NCI-H1417 (cell line): ENCODE measurements at regions not wholly inside any gene's neighbourhood (a gene's known extent, or its start where the extent isn't known, plus 50 kb on each side); places are given as distances from the start of the nearest gene placed in this dataset.
A peak's percentile ranks its signal among the peaks of the same experiment; 100 is the strongest.

Source experiments
- DNase-seq, 3 experiments: peaks; one replicate each; lab custom pipeline; 2025; lab: John Stamatoyannopoulos, UW

DNA sequence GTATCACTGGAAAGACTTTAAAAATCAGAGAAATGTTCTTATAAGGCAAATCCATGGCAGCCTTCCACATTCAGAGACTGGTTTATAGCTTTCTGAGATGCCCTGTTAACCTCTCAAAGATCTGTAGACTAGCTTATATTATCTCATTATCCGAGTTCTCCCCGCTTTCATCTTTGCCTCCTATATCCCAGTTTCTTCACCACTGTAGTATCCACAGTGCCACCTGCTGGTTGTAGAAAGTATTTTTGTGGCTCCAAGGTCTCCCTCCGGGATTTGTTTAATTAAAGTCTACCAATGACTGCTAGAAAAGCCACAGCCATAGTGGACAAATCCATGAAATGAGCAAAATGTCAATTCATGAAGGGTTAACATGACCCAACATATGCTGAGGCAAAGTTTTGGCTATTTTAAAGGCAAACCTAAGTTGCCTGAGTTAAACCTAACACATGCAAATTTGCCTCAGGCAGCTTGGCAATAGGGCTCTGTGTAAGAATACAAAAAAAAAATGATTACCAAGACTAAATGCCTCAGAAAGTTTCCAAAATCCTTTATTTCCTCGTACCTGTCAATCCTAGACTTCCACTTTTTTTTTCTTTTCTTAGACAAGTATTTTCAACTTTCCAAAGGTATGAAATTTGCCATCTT lies 218.8 kb upstream of the BMP4 start:
- peak; percentile 60 to 91 (median 89) for DNase-seq

DNA sequence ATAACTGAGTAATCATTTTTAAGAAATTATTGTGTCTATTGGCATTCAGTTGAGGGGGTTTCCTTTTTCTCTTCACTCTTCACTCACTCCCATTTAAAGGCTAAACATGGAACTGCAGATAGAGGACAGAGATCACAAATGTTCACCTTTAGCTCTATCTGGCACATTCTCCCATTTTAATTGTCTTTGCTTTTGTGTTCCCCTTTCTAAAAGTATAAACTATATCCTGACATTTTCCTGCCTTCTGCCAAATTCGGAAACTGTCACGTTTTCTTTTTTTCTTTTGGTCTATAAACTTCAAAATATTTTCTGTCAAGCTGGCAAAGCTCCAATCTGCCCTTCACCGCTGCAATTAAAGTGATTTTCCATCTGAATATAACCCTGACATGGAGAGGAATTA lies 219.8 kb upstream of the CDKN3 start:
- DNase-seq: no peak

DNA sequence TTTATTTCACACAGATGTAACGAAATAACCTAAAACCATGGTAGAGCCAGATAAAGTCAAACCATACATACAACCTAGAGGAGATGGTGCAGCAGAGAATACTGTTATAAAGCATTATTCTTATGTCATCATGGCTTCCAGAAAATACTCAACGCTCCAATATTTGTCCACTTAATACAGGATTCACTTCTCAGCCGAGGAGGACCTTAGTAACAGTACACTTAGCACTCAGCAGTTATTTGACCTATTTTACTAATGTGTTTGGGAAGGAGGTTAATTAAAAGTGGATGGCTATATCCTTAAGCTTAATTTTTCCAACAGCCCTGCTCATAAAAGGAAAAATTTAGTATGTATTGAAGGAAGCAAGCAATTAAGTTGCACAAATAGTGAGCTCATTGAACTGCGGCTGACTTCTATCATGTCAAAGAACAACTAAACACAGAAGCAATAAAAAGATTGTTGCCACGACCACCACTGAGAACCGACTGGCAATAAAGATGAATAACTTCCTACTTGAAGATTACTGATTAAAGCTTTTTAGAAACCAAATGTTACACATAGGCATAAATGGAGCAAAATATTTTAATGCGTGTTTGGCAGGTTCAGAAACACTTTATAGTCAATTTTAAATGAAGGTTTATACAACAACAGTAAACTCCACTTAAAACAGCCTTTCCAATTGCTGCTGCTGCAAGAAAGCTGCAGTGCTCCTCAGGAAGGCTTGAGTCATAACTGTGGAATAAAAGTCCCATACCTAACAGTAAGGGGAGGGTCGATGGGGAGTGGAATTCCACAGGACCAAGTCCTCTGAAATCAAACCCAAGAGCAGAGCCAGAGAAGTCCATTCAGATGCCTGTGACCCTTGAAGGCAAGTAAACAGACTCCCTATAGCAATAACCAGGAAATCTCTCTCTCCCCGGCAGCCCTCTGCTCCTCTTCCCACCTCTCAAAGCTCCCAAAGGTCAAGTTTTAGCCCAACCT lies 218.9 kb upstream of the CDKN3 start:
- DNase-seq: peak in 1 of 3 experiments; percentile 71

DNA sequence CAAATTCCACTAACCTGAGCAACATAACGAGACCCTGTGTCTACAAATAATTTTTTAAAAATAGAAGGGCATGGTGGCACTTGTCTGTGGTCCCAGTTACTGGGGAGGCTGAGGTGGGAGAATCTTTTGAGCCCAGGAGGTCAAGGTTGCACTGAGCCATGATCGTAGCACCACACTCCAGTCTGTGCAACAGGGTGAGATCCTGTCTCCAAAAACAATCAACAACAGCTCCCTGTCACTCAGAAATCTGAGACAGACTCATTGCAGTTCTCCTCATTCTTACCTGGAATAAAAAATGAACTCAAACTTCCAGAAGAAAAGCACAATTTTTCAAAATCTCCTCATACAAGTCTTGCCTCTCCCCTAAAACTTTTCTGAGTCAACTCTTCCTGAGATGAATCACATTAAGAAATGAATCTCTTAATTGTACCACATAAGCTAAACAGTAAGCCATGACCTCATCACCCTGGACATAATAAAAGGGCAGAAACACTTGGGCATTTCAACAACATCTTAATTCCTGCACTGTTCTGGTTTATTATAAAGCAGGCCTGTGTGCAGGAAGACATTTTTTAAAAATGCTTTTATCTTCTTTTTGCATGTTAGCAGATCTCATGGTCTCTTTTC lies 214.3 kb upstream of the CDKN3 start:
- no peak for DNase-seq

DNA sequence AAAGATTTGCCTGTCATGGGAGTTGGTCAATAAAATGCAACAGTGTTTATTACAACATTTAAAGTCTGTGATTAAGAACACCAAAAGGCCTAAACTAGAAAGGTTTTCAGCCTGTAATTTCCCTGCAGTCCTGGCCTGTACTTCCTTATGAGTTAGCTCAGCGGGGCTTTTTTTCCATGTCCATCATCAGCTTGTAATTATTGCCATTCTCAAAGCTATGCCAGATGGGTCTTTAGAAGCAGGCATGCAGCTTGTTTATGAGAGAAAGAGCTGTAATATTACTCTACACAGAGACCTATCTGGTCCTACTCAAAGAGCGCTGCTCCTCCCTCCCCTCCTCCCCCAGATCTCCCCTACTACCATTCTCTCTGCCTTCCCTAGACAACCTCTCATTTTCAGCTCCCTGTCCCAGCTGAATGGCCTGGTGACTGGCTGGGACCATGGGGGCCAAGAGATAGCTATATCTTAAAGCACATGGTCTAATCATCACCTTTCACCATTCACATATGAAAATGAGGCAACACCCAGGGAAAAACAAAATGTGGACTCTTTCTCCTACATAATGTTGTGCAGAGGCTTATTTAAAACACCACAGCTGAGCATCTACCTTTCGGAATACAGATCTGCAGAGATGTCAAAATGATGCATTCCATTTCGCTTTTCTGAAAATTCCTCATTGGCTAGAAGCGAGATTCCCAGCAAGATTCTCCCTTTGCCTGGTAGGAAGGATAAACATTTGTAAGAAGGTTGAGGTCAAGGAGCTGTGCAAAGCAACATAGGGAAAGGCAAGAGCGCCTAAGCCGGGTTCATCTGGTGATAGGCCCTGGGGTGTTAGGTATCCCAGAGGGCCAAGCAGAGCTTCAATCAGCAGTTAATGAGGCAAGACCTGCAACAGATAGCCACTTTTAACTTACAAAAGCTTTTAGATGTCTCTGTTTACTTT lies 209.7 kb upstream of the CDKN3 start:
- peak; percentile 24 to 75 (median 67) for DNase-seq

DNA sequence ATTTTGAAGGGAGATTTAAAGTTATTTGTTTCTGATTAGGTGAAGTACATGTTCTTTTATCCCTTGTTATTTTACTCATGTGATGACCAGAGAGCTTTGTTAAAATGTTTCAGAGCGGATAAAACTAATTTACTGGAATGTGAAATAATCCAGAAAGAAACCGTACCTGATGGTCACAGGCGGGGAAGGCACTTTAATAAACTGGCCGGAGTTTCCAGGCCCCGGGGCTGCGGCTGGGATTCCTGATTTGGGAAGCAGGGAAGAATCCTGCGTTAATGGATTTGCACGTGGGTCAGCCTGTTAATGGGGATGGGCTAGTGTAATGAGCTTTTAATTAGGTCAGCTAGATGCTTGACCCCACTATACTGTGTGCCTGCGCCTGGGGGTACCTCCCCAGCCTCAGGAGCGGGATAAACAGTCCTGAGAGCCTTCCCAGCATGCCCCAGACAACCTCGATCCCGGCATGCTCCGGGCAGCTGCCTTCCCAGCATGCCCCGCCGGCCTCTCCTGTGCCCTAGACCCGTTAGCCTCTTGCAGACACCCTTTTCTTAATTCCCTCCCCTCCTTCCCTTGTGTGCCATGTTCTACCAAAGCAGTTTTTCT lies 208.6 kb upstream of the CDKN3 start:
- DNase-seq: no peak

DNA sequence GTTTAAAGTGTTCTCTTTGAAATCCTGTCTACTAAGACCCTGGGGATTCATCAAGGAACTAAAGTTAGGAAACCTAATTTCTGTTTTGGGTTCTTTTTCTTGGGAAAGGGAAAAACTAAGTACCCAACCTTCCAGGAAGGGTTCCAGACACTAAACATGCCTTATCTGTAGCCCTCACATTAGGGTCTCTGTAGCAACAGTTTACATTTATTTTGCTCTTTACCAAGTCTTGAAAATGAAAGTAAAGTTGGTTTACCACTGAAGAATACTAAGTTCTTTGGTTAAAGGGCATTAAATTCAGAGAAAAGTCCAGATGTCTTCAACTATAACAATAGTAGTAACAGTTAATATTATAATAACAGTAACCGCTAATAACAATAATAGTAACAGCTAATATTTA lies 207.5 kb upstream of the CDKN3 start:
- DNase-seq: no peak

DNA sequence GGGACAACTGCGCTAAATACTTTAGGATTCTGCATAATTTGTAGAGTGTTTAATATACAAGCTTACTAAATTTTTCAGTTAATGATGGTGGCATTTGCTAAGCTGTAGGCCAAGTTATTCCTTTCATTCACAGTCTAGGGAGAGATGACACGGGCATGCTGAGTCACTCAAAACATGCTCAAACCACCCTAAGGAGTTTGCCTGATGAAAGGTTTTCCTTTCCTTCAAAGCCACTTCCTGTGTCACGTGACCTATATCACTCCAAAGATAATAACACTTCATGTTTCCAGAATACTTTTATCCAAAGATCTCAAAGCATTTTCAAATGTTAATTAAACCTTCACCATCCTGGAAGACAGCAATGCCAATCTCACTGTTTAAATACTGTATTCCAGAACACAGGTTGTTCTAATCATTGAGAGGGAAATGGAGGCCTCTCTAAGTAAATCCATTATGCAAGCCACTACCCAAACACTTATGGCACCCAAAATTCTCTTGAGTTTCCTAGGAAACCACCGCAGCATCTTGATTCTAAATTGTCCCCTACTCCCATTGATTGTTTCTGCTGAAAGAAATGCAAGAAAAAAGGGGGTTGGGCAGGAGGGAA lies 207.0 kb upstream of the CDKN3 start:
- peak in 2 of 3 experiments; percentile 36 to 65 for DNase-seq

DNA sequence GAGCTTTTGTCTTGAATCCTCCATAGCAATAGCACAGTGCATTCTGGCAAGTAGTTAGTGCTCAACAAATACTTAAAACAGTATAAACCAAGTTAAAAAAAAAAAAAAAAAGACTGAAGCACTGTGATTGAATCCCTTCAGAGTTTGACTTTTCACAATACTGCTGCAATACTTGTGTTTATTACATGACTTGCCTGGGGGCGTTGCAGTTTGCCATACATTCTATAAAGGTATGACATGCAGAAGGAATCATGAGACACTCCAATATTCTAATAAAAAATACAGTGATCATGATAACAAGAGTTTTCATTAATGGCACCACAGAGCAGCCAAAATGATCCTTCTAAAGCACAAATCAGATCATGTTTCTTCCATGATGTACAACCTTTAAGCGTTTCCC lies 205.0 kb upstream of the CDKN3 start:
- no peak for DNase-seq

DNA sequence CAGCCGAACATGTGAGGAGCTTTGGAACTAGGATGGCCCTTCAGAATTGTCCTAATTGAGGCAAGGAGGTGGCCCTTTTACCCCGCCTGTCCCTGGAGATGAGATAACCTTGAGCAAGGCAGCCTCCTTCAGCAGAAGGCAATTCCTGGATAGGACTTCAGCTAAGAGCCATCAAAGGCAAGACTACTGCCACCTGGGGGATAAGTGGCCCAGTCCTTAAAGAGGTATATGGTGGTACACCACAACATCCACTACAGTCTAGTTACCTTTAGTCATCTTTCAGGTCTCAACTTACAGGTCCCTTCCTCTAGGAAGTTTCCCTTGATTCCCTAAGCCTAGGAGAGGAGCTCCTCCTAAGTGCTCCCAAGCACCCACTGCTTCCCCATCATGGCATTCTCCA lies 204.2 kb upstream of the CDKN3 start:
- no peak for DNase-seq

DNA sequence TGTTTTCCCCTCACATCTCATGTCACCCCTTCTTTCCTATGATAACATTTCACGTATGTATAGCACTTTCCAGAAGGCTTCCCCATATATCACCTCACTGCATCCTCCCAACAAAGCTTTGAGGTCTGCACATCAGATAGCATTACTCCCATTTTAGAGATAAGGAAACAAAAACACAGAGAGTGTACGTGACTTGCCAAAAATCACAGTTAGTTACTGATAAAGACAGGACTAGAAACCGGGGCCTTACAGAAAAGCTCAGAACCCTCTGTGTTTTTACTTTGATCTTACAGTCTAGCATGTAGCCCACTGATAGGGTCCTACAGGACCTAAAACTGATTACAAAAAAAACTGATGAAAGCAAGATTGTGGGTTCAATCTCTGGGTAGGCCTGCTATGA lies 202.9 kb upstream of the CDKN3 start:
- no peak for DNase-seq

DNA sequence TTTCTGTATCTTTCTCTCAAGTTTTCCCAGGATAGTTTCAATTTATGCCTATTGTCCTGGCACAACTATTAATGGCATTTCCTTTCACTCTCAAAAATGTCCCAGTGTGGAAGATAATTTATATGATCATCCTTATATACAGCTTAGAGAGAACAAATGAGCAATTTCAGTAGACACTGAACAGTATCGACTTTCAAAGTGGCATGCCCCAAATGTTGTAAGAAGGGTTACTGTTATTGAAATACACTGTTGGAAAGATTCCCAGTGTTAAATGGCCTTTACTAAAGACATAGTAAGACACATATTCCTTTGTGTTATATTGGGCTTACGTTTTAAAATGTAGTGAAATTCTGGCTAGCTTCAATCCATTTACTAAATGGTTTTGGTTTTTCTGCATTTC lies 202.3 kb upstream of the CDKN3 start:
- no peak for DNase-seq

DNA sequence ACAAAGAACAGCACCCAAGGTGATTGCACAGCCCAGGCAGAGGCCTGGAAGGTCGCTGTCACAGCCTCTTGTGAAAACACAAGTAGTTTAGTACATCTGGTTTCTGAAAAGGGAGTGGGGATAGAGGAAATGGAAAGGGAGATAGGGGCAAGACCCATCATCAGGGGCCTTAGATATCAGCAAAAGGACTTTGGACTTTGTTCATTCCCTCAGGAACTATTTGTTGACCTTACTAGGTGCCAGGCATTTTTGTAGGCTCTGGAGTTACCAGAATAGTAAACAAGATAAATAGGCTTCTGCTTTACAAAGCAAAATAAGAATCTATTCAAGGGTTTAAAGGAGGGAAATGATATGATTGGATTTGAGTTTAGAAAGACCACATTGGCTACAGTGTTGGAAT lies 199.4 kb upstream of the CDKN3 start:
- DNase-seq: no peak

DNA sequence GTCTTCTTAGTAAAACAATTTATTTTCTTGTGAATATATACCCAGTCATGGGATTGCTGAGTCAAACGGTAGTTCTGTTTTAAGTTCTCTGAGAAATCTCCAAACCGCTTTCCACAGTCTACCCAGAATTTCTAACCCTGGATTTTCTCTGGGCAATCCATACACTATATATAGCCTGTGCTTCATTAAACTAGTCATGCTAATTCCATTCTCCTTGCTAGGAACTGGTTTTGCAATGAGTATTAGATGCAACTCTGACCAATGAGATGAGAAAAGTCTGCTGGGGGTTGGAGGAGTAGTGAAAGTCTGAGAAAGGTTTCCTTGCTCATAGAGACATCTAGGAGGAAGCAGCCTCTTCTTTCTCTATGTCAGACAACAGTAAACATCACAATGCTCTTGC lies 196.1 kb upstream of the CDKN3 start:
- DNase-seq: no peak

DNA sequence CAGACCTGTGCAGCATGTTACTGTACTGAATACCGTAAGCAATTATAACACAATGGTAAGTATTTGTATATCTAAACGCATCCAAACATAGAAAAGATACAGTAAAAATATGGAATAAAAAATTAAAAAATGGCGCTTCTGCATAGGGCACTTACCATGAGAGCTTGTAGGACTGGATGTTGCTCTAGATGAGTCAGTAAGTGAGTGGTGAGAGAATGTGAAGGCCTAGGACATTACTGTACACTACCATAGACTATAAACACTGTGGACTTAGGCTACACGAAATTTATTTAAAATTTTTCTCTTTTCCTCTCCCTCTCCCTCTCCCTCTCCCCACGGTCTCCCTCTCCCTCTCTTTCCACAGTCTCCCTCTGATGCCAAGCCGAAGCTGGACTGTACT lies 194.5 kb upstream of the CDKN3 start:
- no peak for DNase-seq

DNA sequence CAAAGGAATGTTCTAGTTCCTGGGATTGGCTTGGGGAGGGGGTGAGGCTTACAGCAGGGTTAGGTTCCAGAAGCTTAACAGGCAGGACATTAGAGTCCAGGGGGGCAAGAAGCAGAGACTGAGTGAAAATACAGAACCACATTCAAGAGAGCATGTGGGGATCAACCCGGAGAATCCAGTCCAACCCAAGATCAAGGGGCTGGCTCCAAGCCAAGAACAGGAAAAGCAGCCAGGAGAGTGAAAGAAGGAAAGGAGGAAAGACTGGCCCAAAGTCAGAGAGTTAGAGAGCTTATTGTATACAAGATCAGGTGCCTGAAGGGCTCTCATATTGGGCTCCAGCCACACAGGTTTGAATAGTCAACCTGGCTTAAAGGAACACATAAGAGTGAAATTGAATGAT lies 190.3 kb upstream of the CDKN3 start:
- peak in 1 of 3 experiments; percentile 23 for DNase-seq

DNA sequence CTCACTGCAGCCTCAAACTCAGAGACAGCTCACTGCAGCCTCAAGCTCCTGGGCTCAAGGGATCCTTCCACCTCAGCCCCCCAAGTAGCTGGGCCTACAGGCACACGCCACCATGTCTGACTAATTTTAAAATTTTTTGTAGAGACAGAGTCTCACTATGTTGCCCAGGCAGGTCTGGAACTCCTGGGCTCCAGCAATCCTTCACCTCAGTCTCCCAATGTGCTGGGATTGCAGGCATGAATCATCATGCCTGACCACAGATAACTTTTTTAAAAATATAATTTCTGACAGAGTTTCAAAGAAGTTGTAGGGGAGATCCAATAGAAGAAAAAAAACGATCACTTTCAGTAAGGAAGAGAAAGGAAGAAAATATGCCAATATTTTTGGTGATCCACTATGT lies 189.7 kb upstream of the CDKN3 start:
- DNase-seq: no peak

DNA sequence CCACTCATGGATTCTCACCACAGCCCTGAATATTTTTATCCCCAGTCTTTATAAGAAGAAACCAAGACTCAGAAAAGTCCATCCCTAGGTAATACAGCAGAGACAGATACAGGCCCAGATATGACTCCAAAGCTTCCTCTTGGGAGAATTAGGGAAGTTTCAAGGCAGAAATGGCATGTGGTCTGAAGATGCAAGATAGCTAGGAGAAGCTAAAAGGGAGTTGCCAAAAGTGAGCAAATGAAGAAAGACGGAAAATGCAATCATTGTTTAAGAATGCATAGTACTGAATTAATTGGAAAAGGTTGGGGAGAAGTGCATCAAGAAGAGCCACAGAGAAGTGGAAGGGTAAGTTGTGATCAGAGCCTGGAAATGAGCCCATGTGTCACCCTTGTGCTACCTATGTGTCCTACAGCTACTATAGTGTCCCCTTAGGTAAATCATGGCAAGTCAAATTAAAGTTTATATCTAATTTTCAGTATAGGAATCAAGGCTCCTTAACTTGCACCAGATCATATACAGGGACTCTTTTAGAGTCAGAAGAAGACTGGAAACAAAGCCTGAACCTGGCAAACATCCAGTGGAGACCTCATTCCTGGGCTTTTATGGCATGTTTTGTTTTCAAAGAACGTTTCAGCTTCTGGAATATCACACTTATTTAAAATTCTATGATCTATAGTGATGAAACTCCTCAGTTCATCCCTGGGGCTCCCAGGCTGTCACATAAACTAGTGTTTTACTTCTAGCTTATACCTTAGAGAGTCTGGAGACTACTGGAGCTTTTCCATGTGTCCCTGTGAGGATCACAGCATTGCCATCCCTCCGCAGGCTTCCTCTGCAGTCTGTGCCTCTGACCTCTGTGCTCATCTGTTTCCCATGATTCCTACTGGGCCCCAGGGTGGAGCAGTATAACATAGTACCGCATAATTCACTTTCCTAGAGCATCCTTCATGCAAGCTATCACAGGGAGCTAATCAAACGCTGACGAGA lies 189.0 kb upstream of the CDKN3 start:
- no peak for DNase-seq

DNA sequence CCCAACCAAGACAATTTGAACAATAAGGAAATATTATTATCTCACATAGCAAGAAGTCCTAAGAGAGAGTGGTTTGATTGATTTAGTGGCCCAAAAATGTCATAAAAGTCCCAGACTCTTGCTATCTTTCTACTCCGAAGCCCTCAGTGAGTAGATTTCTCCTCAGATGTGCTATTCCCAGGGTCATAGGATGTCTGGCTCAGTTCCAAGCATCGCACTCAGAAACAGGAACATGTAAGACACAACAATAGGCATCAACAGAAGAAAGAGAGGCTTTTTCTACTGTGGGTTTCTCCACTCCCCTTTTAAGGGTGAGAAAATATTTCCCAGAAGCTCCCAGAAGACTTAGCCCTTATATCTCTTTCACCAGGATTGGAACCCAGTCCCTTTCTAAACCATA lies 188.1 kb upstream of the CDKN3 start:
- no peak for DNase-seq
